NT2/D1 (cell line): ENCODE measurements at regions not wholly inside any gene's neighbourhood (a gene's known extent, or its start where the extent isn't known, plus 50 kb on each side); places are given as distances from the start of the nearest gene placed in this dataset.

ENCODE experiments used
- SUZ12 ChIP-seq: IDR thresholded peaks from 2 replicates; pipeline ENCODE4 v1.6.1; 2011; ENCODE audit not compliant: insufficient read length, insufficient read depth; ENCODE audit errors: extremely low read depth
- YY1 ChIP-seq: IDR thresholded peaks from 2 replicates; pipeline ENCODE4 v1.6.1; 2011; ENCODE audit not compliant: insufficient read length, insufficient read depth
- ZNF274 ChIP-seq: IDR thresholded peaks from 2 replicates; pipeline ENCODE4 v1.6.1; 2011; ENCODE audit warnings: mild to moderate bottlenecking, low read depth, low read length

- TF ChIP-seq SUZ12 (no peak), ZNF274 (no peak), YY1 (no peak)
These were observed 411.6 kb downstream of the GBE1 start for GRCh38 chr3:81349816-81350340.
